Natural killer cell treated with Interleukin-12 subunit alpha and Interleukin-12 subunit beta and Interleukin-15 and Interleukin-18, amount 100 ng/mL, for 72 hours (primary cell): ENCODE measurements at regions not wholly inside any gene's neighbourhood (a gene's known extent, or its start where the extent isn't known, plus 50 kb on each side); places are given as distances from the start of the nearest gene placed in this dataset.

Source experiments
- ATAC-seq, 2 donors: fragments of 150-1000 bp; cut with Tn5 transposase in 1 of 2; sonication (Bioruptor Pico), chemical (Tn5 transposase) in 1 of 2; 2 replicates each; pipeline ENCODE4 v1.10.0; 2021
- DNase-seq: peaks from one replicate; pipeline ENCODE4 v3.0.0; 2022; ENCODE audit warnings: low spot score
- H3K27ac Mint-ChIP-seq, 2 donors: 1 replicate in 1 of 2; 2 replicates in 1 of 2; pipeline ENCODE4 v1.8.0; 2022; ENCODE audit warnings: mixed read lengths in 2 of 2, mild to moderate bottlenecking in 1 of 2, moderate library complexity in 1 of 2
- H3K27me3 Mint-ChIP-seq, 2 donors: 1 replicate in 1 of 2; 2 replicates in 1 of 2; pipeline ENCODE4 v1.8.0; 2022; ENCODE audit warnings: mixed read lengths in 2 of 2
- H3K36me3 Mint-ChIP-seq: one replicate; pipeline ENCODE4 v1.8.0; 2022; ENCODE audit warnings: mixed read lengths
- H3K4me1 Mint-ChIP-seq, 2 donors: 1 replicate in 1 of 2; 2 replicates in 1 of 2; pipeline ENCODE4 v1.8.0; 2022; ENCODE audit warnings: low read depth in 2 of 2, mixed read lengths in 2 of 2, mild to moderate bottlenecking in 1 of 2
- H3K4me3 Mint-ChIP-seq: one replicate; pipeline ENCODE4 v1.8.0; 2022; ENCODE audit warnings: mixed read lengths
- H3K9me3 Mint-ChIP-seq: 2 replicates; pipeline ENCODE4 v1.8.0; 2022; ENCODE audit warnings: mixed read lengths

GRCh38 chr16:13435873-13436474, 484.0 kb upstream of the ERCC4 start:
- H3K4me3 Mint-ChIP-seq: no peak overlapping the region
- no peak overlapping the region for H3K27ac Mint-ChIP-seq
- H3K4me1 Mint-ChIP-seq: no peaks in the 10 kb centered on the region
- no peaks in the 10 kb centered on the region for H3K36me3 Mint-ChIP-seq
- ATAC-seq: no peak
- H3K9me3 Mint-ChIP-seq: peaks cover 6% of the 10 kb centered on the region
- H3K27me3 Mint-ChIP-seq: no peaks in the 10 kb centered on the region
- no peak for DNase-seq

DNA sequence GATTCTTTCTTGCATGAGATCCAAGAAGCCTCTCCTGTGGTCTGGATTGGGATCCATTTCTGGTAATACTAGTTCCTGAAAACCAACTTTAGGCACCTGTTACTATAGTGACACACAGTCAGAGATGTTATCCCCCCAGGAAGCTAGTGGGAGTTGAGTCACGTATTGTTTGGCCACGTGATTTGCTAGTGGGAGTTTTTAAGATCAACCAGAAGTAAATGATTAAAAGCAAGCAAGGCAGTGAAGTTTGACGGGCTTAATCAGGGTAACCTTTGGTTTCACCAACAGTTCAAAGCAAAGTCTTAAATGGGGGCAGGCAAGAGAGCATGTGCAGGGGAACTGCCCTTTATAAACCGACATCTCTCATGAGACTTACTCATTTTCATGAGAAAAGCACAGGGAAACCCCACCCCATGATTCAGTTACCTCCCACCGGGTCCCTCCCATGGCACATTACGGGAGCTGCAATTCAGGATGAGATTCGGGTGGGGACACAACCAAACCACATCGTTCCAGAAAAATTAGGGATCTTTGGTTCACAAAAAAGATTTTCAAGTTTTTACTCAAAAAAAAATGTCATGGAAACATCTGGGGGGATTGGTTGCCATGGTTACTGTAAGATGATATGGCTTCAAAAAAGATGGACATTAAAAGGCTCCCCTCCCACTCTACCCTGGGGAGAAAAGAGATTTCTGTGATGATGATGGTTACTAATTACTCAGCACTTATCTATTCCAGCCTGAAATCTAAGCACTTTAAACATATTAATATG, 483.1 kb upstream of the ERCC4 start:
- no peak for ATAC-seq
- no peaks in the 10 kb centered on the region for H3K27me3 Mint-ChIP-seq
- no peak overlapping the region for H3K4me3 Mint-ChIP-seq
- no peaks in the 10 kb centered on the region for H3K4me1 Mint-ChIP-seq
- no peaks in the 10 kb centered on the region for H3K36me3 Mint-ChIP-seq
- no peak overlapping the region for H3K27ac Mint-ChIP-seq
- DNase-seq: no peak
- H3K9me3 Mint-ChIP-seq: peaks cover 6% of the 10 kb centered on the region

- DNase-seq (no peak), ATAC-seq (no peak)
- Mint-ChIP-seq H3K27ac (no peak overlapping the region), H3K4me1 (no peaks in the 10 kb centered on the region), H3K4me3 (no peak overlapping the region), H3K9me3 (peaks cover 6% of the 10 kb centered on the region), H3K36me3 (no peaks in the 10 kb centered on the region), H3K27me3 (no peaks in the 10 kb centered on the region)
Observed at GRCh38 chr16:13437413-13437795, 482.6 kb upstream of the ERCC4 start.

GRCh38 chr16:13438064-13438463, 481.9 kb upstream of the ERCC4 start:
- Mint-ChIP-seq H3K36me3 (no peaks in the 10 kb centered on the region), H3K27me3 (no peaks in the 10 kb centered on the region), H3K4me1 (no peaks in the 10 kb centered on the region), H3K4me3 (no peak overlapping the region), H3K9me3 (peaks cover 6% of the 10 kb centered on the region), H3K27ac (no peak overlapping the region)
- no peak for DNase-seq
- ATAC-seq: no peak

DNA sequence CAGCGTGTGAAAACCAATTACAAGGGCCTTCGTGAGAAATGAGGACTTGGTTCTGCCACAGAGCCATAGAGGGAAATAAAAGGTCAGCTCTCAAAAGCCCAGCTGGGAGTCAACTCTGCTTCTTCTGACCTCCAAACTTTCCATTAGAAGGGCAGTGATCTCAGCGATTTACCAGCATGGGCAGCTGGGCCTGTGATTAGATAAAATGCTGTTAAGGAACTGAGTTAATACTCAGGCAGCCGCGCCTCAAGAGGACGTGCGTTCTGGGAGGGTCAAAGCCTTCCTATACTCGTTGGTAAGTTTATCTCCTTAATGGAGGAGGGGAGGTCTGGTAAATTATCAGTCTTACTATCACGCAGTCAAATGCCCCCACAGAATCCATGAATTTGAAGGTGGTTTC, 480.2 kb upstream of the ERCC4 start:
- ATAC-seq: no peak
- no peak overlapping the region for H3K27ac Mint-ChIP-seq

GRCh38 chr16:13441675-13442074, 478.3 kb upstream of the ERCC4 start:
- no peak overlapping the region for H3K27ac Mint-ChIP-seq
- H3K4me3 Mint-ChIP-seq: no peak overlapping the region
- H3K27me3 Mint-ChIP-seq: no peaks in the 10 kb centered on the region
- peaks cover 4% of the 10 kb centered on the region for H3K9me3 Mint-ChIP-seq
- no peaks in the 10 kb centered on the region for H3K36me3 Mint-ChIP-seq
- no peak for ATAC-seq
- H3K4me1 Mint-ChIP-seq: no peaks in the 10 kb centered on the region
- DNase-seq: no peak

More for the DNA sequence above, 480.2 kb upstream of the ERCC4 start:
- H3K4me3 Mint-ChIP-seq: no peak overlapping the region
- H3K9me3 Mint-ChIP-seq: peaks cover 6% of the 10 kb centered on the region
- H3K36me3 Mint-ChIP-seq: no peaks in the 10 kb centered on the region
- DNase-seq: no peak
- H3K27me3 Mint-ChIP-seq: no peaks in the 10 kb centered on the region
- no peaks in the 10 kb centered on the region for H3K4me1 Mint-ChIP-seq

DNA sequence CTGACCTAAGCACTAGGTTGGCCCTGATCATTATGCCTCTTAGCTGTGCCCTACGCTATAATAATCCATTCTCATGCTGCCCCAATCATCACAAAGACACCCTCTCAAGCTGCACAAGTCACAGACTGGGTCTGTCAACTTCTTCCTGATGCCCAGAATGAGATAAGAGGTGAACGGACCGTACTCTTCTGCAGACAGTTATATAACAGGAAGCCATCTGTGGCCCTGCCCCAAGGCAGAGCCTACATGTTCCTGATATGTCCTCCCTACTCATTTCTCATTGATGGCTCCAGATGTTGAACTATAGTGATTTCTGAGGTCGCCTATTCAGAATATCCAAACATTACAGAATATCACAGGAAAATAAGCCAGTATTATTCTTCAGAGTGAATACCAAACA, 471.6 kb upstream of the ERCC4 start:
- Mint-ChIP-seq H3K9me3 (no peaks in the 10 kb centered on the region), H3K4me3 (no peak overlapping the region), H3K27ac (no peak overlapping the region), H3K36me3 (no peaks in the 10 kb centered on the region), H3K27me3 (no peaks in the 10 kb centered on the region), H3K4me1 (no peaks in the 10 kb centered on the region)
- DNase-seq (no peak), ATAC-seq (no peak)

DNA sequence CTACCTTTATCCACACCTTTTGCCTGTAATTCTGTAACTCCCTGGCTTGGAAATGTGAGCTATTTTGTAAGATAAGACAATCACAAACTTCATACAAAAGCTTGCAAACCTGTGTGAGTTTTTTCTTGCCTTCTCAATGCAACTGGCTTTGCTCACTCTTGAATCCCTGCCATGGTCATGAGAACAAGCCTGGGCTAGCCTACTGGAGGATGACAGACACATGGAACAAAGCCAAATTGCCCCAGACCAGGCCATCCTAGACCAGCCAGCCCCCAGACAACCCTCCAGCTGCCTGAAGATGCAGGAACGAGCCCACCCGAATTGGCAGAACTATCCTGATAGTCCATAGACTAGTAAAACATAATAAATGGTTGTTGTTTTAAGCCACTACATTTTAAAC, 466.6 kb upstream of the ERCC4 start:
- Mint-ChIP-seq H3K36me3 (no peaks in the 10 kb centered on the region), H3K27me3 (peaks cover 0 to 6% of the 10 kb centered on the region in 2 donors), H3K27ac (no peak overlapping the region), H3K4me3 (no peak overlapping the region), H3K4me1 (no peaks in the 10 kb centered on the region), H3K9me3 (no peaks in the 10 kb centered on the region)
- ATAC-seq (no peak), DNase-seq (no peak)

DNA sequence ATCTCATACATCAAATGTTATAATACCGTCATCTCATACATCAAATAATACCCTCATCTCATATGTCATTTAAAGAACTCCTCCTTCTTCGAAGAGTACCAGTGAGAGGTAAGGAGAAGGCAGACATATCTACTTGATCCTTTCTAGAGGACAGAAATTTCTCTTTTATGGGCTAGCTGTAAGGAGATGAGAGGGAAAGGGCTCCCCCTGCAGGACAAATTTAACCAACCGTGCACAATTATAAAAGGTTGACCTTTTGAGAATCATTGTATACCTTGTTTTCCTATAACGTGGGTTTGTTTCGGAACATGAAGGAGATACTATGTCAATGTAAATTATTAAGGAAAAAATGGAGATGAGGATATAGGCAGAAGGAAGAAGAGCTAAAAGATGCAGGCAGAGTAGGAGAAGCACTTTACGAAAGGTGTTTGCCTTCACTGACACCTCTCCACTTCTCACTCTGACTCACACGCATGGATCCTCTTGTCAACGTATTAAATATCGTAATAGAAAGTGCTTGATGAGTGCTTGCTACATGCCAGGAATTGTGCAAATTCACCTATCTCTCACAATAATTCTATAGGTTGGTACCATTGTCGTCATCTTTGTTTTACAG, 465.9 kb upstream of the ERCC4 start:
- no peak overlapping the region for H3K27ac Mint-ChIP-seq
- H3K36me3 Mint-ChIP-seq: no peaks in the 10 kb centered on the region
- DNase-seq (no peak), ATAC-seq (no peak)
- peaks cover 0 to 7% of the 10 kb centered on the region in 2 donors for H3K27me3 Mint-ChIP-seq
- H3K9me3 Mint-ChIP-seq: no peaks in the 10 kb centered on the region
- no peaks in the 10 kb centered on the region for H3K4me1 Mint-ChIP-seq
- no peak overlapping the region for H3K4me3 Mint-ChIP-seq

- peaks cover 9% of the 10 kb centered on the region for H3K9me3 Mint-ChIP-seq
- peaks cover 0 to 2% of the 10 kb centered on the region in 2 donors for H3K4me1 Mint-ChIP-seq
- no peak overlapping the region for H3K27ac Mint-ChIP-seq
- ATAC-seq (no peak), DNase-seq (no peak)
- H3K27me3 Mint-ChIP-seq: no peaks in the 10 kb centered on the region
- H3K4me3 Mint-ChIP-seq: no peak overlapping the region
- H3K36me3 Mint-ChIP-seq: no peaks in the 10 kb centered on the region
Observed at GRCh38 chr16:13463619-13464018, 456.3 kb upstream of the ERCC4 start.

GRCh38 chr16:13471036-13471435, 448.9 kb upstream of the ERCC4 start:
- Mint-ChIP-seq H3K9me3 (peaks cover 16% of the 10 kb centered on the region), H3K27me3 (no peaks in the 10 kb centered on the region), H3K36me3 (no peaks in the 10 kb centered on the region), H3K4me1 (no peaks in the 10 kb centered on the region), H3K27ac (no peak overlapping the region), H3K4me3 (no peak overlapping the region)
- ATAC-seq (no peak), DNase-seq (no peak)

GRCh38 chr16:13478991-13479390, 441.0 kb upstream of the ERCC4 start:
- DNase-seq (no peak), ATAC-seq (no peak)
- Mint-ChIP-seq H3K36me3 (no peaks in the 10 kb centered on the region), H3K9me3 (peaks cover 14% of the 10 kb centered on the region), H3K4me3 (no peak overlapping the region), H3K4me1 (no peaks in the 10 kb centered on the region), H3K27ac (no peak overlapping the region), H3K27me3 (no peaks in the 10 kb centered on the region)

- peaks cover 13% of the 10 kb centered on the region for H3K9me3 Mint-ChIP-seq
- H3K4me3 Mint-ChIP-seq: no peak overlapping the region
- H3K27ac Mint-ChIP-seq: no peak overlapping the region
- H3K27me3 Mint-ChIP-seq: no peaks in the 10 kb centered on the region
- ATAC-seq: no peak
- DNase-seq: no peak
- no peaks in the 10 kb centered on the region for H3K36me3 Mint-ChIP-seq
- H3K4me1 Mint-ChIP-seq: no peaks in the 10 kb centered on the region
Observed at GRCh38 chr16:13479549-13479948, 440.4 kb upstream of the ERCC4 start.

- no peaks in the 10 kb centered on the region for H3K36me3 Mint-ChIP-seq
- H3K9me3 Mint-ChIP-seq: peaks cover 13% of the 10 kb centered on the region
- ATAC-seq (no peak), DNase-seq (no peak)
- H3K4me3 Mint-ChIP-seq: no peak overlapping the region
- no peak overlapping the region for H3K27ac Mint-ChIP-seq
- H3K4me1 Mint-ChIP-seq: no peaks in the 10 kb centered on the region
- no peaks in the 10 kb centered on the region for H3K27me3 Mint-ChIP-seq
Observed at GRCh38 chr16:13480801-13481200, 439.2 kb upstream of the ERCC4 start.
